DND-41 (cell line): ENCODE measurements at regions not wholly inside any gene's neighbourhood (a gene's known extent, or its start where the extent isn't known, plus 50 kb on each side); places are given as distances from the start of the nearest gene placed in this dataset.

Experiments
- CTCF ChIP-seq: IDR thresholded peaks from 2 replicates; pipeline ENCODE4 v1.5.1; 2012; ENCODE audit warnings: borderline replicate concordance, low read length, moderate library complexity, mild to moderate bottlenecking; ENCODE audit not compliant: poor library complexity, severe bottlenecking; ENCODE audit errors: extremely low read depth
- EZH2 ChIP-seq: IDR thresholded peaks from 3 replicates; pipeline ENCODE4 v1.6.1; 2012; ENCODE audit warnings: borderline replicate concordance, low read depth, mild to moderate bottlenecking, moderate library complexity, low read length, inconsistent platforms; ENCODE audit not compliant: severe bottlenecking

GRCh38 chr2:8437228-8437948 lies 244.5 kb upstream of the ID2 start:
- no peak for TF ChIP-seq CTCF
- no peak for TF ChIP-seq EZH2
